ENCODE measurements at regions not wholly inside any gene's neighbourhood (a gene's known extent, or its start where the extent isn't known, plus 50 kb on each side); places are given as distances from the start of the nearest gene placed in this dataset.

GRCh38 chr6:151747896-151748295 is 59.6 kb upstream of the ESR1 start:
- TF ChIP-seq TAF1 (IDR thresholded peaks at IDR 0.05; ENCODE audit: low read depth, low read length) (no peak), POLR2A (IDR thresholded peaks at IDR 0.05; ENCODE audit: low read depth, low read length) (no peak), SPI1 (IDR thresholded peaks at IDR 0.05; ENCODE audit: low read depth, low read length) (no peak)

All from GM12891 (cell line).